ENCODE measurements at regions not wholly inside any gene's neighbourhood (a gene's known extent, or its start where the extent isn't known, plus 50 kb on each side); places are given as distances from the start of the nearest gene placed in this dataset.

DNA sequence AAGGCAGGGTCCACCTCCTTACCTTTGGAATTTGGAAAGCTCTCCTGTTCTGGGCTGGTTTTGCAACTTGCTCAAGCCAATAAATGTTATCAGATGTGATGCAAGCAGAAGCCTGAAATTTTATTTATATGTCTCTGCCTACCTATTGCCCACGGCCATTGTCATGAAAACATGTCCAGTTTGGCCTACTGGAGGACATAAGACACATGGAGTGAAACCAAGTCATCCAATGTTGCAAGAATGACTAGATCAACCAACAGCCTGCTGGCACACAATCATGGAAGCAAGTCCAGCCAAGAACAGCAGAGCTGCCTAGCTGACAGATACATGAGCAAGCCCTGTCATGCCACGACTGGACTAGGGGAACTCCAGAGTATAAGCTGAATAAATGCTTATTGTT, 56.7 kb upstream of the IRAK1BP1 start:
- DNase-seq: no peak

All from NCI-H1930 (cell line).